ENCODE measurements at regions not wholly inside any gene's neighbourhood (a gene's known extent, or its start where the extent isn't known, plus 50 kb on each side); places are given as distances from the start of the nearest gene placed in this dataset.

DNA sequence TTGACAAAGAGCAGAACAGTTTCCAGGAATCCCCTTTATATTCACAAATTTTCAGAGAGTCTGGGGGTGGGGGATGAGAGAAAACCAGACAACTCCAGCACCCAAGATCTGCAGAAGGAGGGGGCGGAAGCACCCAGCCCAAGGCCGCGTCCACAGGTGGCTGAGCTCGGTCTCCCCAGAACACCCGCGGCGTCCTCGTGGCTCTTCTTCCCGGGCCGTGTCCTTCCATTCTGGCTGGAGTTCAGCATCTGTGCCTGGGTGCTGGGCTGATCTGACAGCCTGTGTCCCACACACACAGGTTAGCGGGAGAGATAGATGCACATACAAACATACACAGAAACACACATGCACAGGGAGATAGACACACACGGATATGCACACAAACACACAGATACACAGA, 455.8 kb upstream of the SALL3 start:
- H3K4me3 ChIP-seq = no peak overlapping the region
- intact Hi-C loops (cut with DNase I; ENCODE audit: low total_unique reads) = no loop called here
- H3K9me3 ChIP-seq = no peaks in the 10 kb centered on the region
- H3K36me3 ChIP-seq = no peaks in the 10 kb centered on the region
- no peak for DNase-seq
- H3K27ac ChIP-seq = no peak overlapping the region
- H3K27me3 ChIP-seq = peaks cover 0 to 11% of the 10 kb centered on the region in 2 donors
- TF ChIP-seq, protein P1, sequence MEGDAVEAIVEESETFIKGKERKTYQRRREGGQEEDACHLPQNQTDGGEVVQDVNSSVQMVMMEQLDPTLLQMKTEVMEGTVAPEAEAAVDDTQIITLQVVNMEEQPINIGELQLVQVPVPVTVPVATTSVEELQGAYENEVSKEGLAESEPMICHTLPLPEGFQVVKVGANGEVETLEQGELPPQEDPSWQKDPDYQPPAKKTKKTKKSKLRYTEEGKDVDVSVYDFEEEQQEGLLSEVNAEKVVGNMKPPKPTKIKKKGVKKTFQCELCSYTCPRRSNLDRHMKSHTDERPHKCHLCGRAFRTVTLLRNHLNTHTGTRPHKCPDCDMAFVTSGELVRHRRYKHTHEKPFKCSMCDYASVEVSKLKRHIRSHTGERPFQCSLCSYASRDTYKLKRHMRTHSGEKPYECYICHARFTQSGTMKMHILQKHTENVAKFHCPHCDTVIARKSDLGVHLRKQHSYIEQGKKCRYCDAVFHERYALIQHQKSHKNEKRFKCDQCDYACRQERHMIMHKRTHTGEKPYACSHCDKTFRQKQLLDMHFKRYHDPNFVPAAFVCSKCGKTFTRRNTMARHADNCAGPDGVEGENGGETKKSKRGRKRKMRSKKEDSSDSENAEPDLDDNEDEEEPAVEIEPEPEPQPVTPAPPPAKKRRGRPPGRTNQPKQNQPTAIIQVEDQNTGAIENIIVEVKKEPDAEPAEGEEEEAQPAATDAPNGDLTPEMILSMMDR (IDR thresholded peaks at IDR 0.05) = no peak
- H3K4me1 ChIP-seq = peaks cover 0 to 24% (median 3%) of the 10 kb centered on the region in 4 donors

GRCh38 chr18:78525366-78526111, 454.1 kb upstream of the SALL3 start:
- DNase-seq = no peak
- intact Hi-C loops (cut with DNase I; ENCODE audit: low total_unique reads) = no loop called here

GRCh38 chr18:78526275-78526674, 453.3 kb upstream of the SALL3 start:
- Histone ChIP-seq H3K27ac (no peak overlapping the region), H3K36me3 (no peaks in the 10 kb centered on the region), H3K9me3 (no peaks in the 10 kb centered on the region), H3K4me3 (no peak overlapping the region), H3K4me1 (peaks cover 0 to 24% (median 3%) of the 10 kb centered on the region in 4 donors), H3K27me3 (peaks cover 0 to 11% of the 10 kb centered on the region in 2 donors)
- TF ChIP-seq, protein P1 (IDR thresholded peaks at IDR 0.05) = no peak
- no peak for DNase-seq
- intact Hi-C loops (cut with DNase I; ENCODE audit: low total_unique reads) = no loop called here

More at GRCh38 chr18:78525366-78526111, 454.1 kb upstream of the SALL3 start:
- TF ChIP-seq, protein P1 (IDR thresholded peaks at IDR 0.05) = no peak
- Histone ChIP-seq H3K27ac (no peak overlapping the region), H3K4me1 (peaks cover 0 to 24% (median 3%) of the 10 kb centered on the region in 4 donors), H3K27me3 (peaks cover 0 to 11% of the 10 kb centered on the region in 2 donors), H3K9me3 (no peaks in the 10 kb centered on the region), H3K36me3 (no peaks in the 10 kb centered on the region), H3K4me3 (no peak overlapping the region)

DNA sequence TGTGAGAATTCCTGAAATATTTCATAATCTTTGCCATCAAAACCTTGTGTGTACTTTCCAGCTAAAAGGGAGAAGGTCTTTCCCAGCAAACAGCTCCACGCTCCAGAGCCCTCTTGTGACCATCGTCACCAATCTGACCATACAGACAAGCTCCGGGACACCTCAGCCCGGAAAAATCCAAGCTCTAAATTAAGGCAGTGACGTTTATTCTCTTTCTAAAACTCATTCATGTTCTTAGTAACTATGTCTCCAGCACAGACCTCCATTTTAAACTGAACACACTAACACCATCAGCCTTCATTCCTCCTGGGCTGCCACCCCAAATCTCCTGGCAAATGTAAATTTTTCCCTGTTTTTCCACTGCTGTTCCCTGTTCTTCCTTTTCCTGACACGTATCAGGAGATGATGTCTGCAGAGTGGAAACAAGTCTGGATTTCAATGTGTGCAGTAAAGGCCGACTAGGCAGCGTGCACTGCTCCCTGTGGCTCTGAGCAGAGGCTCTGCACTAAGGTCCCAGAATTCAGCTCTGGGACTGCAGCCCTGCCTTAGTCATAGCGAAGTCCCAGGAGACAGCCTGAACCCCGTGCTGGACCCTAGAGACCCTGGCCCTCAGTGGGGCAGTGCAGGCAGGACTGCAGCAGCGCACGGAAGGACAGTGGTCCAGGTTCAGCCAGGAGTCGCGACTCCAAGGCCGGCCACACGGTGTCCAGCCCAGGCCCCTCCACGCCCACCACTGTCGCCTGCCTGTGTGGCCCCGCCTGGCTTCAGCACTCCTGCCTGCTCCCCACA, 452.5 kb upstream of the SALL3 start:
- intact Hi-C loops (cut with DNase I; ENCODE audit: low total_unique reads) = no loop called here
- Histone ChIP-seq H3K4me3 (no peak overlapping the region), H3K4me1 (peaks cover 0 to 24% (median 3%) of the 10 kb centered on the region in 4 donors), H3K27me3 (peaks cover 0 to 11% of the 10 kb centered on the region in 2 donors), H3K27ac (no peak overlapping the region), H3K9me3 (no peaks in the 10 kb centered on the region), H3K36me3 (no peaks in the 10 kb centered on the region)
- TF ChIP-seq, protein P1 (IDR thresholded peaks at IDR 0.05) = no peak
- DNase-seq = no peak

GRCh38 chr18:78527984-78528383, 451.6 kb upstream of the SALL3 start:
- intact Hi-C loops (cut with DNase I; ENCODE audit: low total_unique reads) = no loop called here
- TF ChIP-seq, protein P1 (IDR thresholded peaks at IDR 0.05) = no peak

More at GRCh38 chr18:78527984-78528383, 451.6 kb upstream of the SALL3 start:
- H3K27ac ChIP-seq = no peak overlapping the region
- H3K9me3 ChIP-seq = no peaks in the 10 kb centered on the region
- H3K4me3 ChIP-seq = no peak overlapping the region
- H3K4me1 ChIP-seq = peaks cover 0 to 24% (median 3%) of the 10 kb centered on the region in 4 donors
- no peak for DNase-seq
- H3K27me3 ChIP-seq = peaks cover 0 to 4% of the 10 kb centered on the region in 2 donors
- H3K36me3 ChIP-seq = no peaks in the 10 kb centered on the region
